KMS-11 (cell line): ENCODE measurements at regions not wholly inside any gene's neighbourhood (a gene's known extent, or its start where the extent isn't known, plus 50 kb on each side); places are given as distances from the start of the nearest gene placed in this dataset.

Experiments
- H2AFZ ChIP-seq: fragments of 200-600 bp; sonication (generic); 2 replicates; pipeline ENCODE4 v1.6.1; 2016; ENCODE audit warnings: antibody characterized with exemption, mixed run types, low read depth
- H3K27ac ChIP-seq: fragments of 200-600 bp; sonication (generic); 2 replicates; pipeline ENCODE4 v1.6.1; 2016; ENCODE audit warnings: mild to moderate bottlenecking, mixed run types
- H3K27me3 ChIP-seq: fragments of 200-600 bp; sonication (generic); 2 replicates; pipeline ENCODE4 v1.6.1; 2017; ENCODE audit warnings: mild to moderate bottlenecking, low read depth, mixed run types, moderate library complexity; ENCODE audit not compliant: insufficient read depth
- H3K36me3 ChIP-seq: fragments of 200-600 bp; sonication (generic); 2 replicates; pipeline ENCODE4 v1.6.1; 2017; ENCODE audit warnings: mild to moderate bottlenecking, mixed run types; ENCODE audit not compliant: insufficient read depth
- H3K4me1 ChIP-seq: fragments of 200-600 bp; sonication (generic); 2 replicates; pipeline ENCODE4 v1.6.1; 2016; ENCODE audit warnings: mild to moderate bottlenecking, low read depth, mixed run types; ENCODE audit not compliant: poor library complexity, severe bottlenecking
- H3K4me2 ChIP-seq: fragments of 200-600 bp; sonication (generic); 2 replicates; pipeline ENCODE4 v1.7.0; 2016; ENCODE audit warnings: mild to moderate bottlenecking, mixed run types
- H3K4me3 ChIP-seq: fragments of 200-600 bp; sonication (generic); IDR thresholded peaks from 2 replicates; pipeline ENCODE4 v1.6.1; 2017; ENCODE audit warnings: low read depth, low read length, mixed read lengths; ENCODE audit not compliant: insufficient read depth
- H3K79me2 ChIP-seq: fragments of 200-600 bp; sonication (generic); 2 replicates; pipeline ENCODE4 v1.6.1; 2016; ENCODE audit warnings: low read depth, mixed run types; ENCODE audit not compliant: insufficient read depth
- H3K9ac ChIP-seq: fragments of 200-600 bp; sonication (generic); 2 replicates; pipeline ENCODE4 v1.6.1; 2016; ENCODE audit warnings: mild to moderate bottlenecking, mixed run types
- H4K20me1 ChIP-seq: fragments of 200-600 bp; sonication (generic); 2 replicates; pipeline ENCODE4 v1.6.1; 2016; ENCODE audit warnings: mild to moderate bottlenecking, mixed run types; ENCODE audit not compliant: insufficient read depth
- CTCF ChIP-seq: fragments of 200-600 bp; sonication (generic); conservative IDR thresholded peaks from 2 replicates; pipeline ENCODE4 v1.6.1; 2017; ENCODE audit warnings: low read depth, mild to moderate bottlenecking, antibody characterized with exemption, low read length, moderate library complexity, mixed read lengths

GRCh38 chr1:58094221-58094620, 452.3 kb downstream of the OMA1 start:
- Histone ChIP-seq H3K27ac (no peak overlapping the region), H3K36me3 (no peaks in the 10 kb centered on the region), H3K4me1 (no peaks in the 10 kb centered on the region), H2AFZ (no peak overlapping the region), H3K27me3 (no peaks in the 10 kb centered on the region), H4K20me1 (no peaks in the 10 kb centered on the region), H3K4me2 (no peak overlapping the region), H3K79me2 (no peaks in the 10 kb centered on the region), H3K4me3 (no peak overlapping the region), H3K9ac (no peak overlapping the region)
- no peak for TF ChIP-seq CTCF

- H3K36me3 ChIP-seq, result no peaks in the 10 kb centered on the region
- no peak for TF ChIP-seq CTCF
- no peak overlapping the region for H3K4me3 ChIP-seq
- no peak overlapping the region for H3K9ac ChIP-seq
- H3K27ac ChIP-seq, result no peak overlapping the region
- no peaks in the 10 kb centered on the region for H3K27me3 ChIP-seq
- no peaks in the 10 kb centered on the region for H4K20me1 ChIP-seq
- H3K4me1 ChIP-seq, result no peaks in the 10 kb centered on the region
- no peak overlapping the region for H3K4me2 ChIP-seq
- no peaks in the 10 kb centered on the region for H3K79me2 ChIP-seq
- H2AFZ ChIP-seq, result no peak overlapping the region
Measured at GRCh38 chr1:58090640-58091039, 455.9 kb downstream of the OMA1 start.

GRCh38 chr1:58089898-58090534, 456.5 kb downstream of the OMA1 start:
- Histone ChIP-seq H3K27ac (no peak overlapping the region), H3K4me2 (no peak overlapping the region), H3K27me3 (no peaks in the 10 kb centered on the region), H3K4me1 (no peaks in the 10 kb centered on the region), H3K79me2 (no peaks in the 10 kb centered on the region), H2AFZ (no peak overlapping the region), H3K36me3 (no peaks in the 10 kb centered on the region), H4K20me1 (no peaks in the 10 kb centered on the region), H3K9ac (no peak overlapping the region), H3K4me3 (no peak overlapping the region)
- TF ChIP-seq CTCF, result no peak

- no peak overlapping the region for H3K27ac ChIP-seq
- H3K79me2 ChIP-seq, result no peaks in the 10 kb centered on the region
- no peaks in the 10 kb centered on the region for H3K27me3 ChIP-seq
- H3K4me1 ChIP-seq, result no peaks in the 10 kb centered on the region
- no peak overlapping the region for H3K9ac ChIP-seq
- no peaks in the 10 kb centered on the region for H4K20me1 ChIP-seq
- TF ChIP-seq CTCF, result no peak
- no peaks in the 10 kb centered on the region for H3K36me3 ChIP-seq
- H2AFZ ChIP-seq, result no peak overlapping the region
- no peak overlapping the region for H3K4me3 ChIP-seq
- no peak overlapping the region for H3K4me2 ChIP-seq
Measured at GRCh38 chr1:58084266-58084665, 462.3 kb downstream of the OMA1 start.
